HepG2 (cell line): ENCODE measurements at regions not wholly inside any gene's neighbourhood (a gene's known extent, or its start where the extent isn't known, plus 50 kb on each side); places are given as distances from the start of the nearest gene placed in this dataset.

Experiments used
- CEBPG ChIP-seq: IDR thresholded peaks from 2 replicates; pipeline ENCODE4 v1.6.1; 2016
- MEIS2 ChIP-seq: sonication (generic); formaldehyde crosslinking; IDR thresholded peaks from 2 replicates; pipeline ENCODE4 v1.9.0; 2021; ENCODE audit warnings: mild to moderate bottlenecking, missing genetic modification reagents
- MLLT10 ChIP-seq: sonication (generic); formaldehyde crosslinking; IDR thresholded peaks from 2 replicates; pipeline ENCODE4 v1.4.0; 2020; ENCODE audit warnings: missing genetic modification reagents
- SRF ChIP-seq: IDR thresholded peaks from 2 replicates; pipeline ENCODE4 v1.6.1; 2011; ENCODE audit warnings: mild to moderate bottlenecking, low read depth, low read length, moderate library complexity
- TCF12 ChIP-seq, 2 experiments: fragments of 450-650 bp in 1 of 2; sonication (generic) in 1 of 2; formaldehyde crosslinking in 1 of 2; IDR thresholded peaks; 2 replicates each; pipeline versions ENCODE4 v1.6.1 to v1.8.0; 2017 to 2022; ENCODE audit warnings: antibody characterized with exemption in 1 of 2, mild to moderate bottlenecking in 1 of 2, missing genetic modification reagents in 1 of 2, moderate library complexity in 1 of 2
- WIZ ChIP-seq: sonication (generic); formaldehyde crosslinking; IDR thresholded peaks from 2 replicates; pipeline ENCODE4 v1.5.1; 2020; ENCODE audit warnings: mild to moderate bottlenecking, missing genetic modification reagents
- TF ChIP-seq, protein P1 (sequence below): sonication (generic); formaldehyde crosslinking; IDR thresholded peaks from 2 replicates; pipeline ENCODE4 v1.4.0; 2020; ENCODE audit warnings: missing genetic modification reagents

DNA sequence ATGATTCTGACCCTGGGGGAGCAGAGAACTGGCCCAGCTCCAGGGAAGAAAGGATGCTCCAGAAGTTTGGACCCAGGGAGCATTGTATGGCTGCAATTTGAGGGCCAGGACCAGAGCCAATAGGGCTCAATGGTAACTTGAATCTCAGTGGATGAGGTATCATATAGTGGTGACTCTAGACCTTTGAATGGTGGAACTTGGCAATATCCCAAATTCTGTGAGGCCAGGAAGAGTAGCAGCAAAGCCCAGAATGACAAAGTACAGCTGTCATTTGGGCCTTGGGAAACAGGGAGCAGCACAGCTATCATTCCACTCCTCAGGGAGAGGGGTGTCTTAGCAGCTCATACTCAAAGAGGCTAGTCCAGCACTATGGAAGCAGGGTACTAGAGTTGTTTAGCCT, 332.9 kb upstream of the RBMS1 start:
- no peak for TF ChIP-seq MEIS2 (CRISPR knock-in tag)
- no peak for TF ChIP-seq SRF
- TF ChIP-seq, protein P1, sequence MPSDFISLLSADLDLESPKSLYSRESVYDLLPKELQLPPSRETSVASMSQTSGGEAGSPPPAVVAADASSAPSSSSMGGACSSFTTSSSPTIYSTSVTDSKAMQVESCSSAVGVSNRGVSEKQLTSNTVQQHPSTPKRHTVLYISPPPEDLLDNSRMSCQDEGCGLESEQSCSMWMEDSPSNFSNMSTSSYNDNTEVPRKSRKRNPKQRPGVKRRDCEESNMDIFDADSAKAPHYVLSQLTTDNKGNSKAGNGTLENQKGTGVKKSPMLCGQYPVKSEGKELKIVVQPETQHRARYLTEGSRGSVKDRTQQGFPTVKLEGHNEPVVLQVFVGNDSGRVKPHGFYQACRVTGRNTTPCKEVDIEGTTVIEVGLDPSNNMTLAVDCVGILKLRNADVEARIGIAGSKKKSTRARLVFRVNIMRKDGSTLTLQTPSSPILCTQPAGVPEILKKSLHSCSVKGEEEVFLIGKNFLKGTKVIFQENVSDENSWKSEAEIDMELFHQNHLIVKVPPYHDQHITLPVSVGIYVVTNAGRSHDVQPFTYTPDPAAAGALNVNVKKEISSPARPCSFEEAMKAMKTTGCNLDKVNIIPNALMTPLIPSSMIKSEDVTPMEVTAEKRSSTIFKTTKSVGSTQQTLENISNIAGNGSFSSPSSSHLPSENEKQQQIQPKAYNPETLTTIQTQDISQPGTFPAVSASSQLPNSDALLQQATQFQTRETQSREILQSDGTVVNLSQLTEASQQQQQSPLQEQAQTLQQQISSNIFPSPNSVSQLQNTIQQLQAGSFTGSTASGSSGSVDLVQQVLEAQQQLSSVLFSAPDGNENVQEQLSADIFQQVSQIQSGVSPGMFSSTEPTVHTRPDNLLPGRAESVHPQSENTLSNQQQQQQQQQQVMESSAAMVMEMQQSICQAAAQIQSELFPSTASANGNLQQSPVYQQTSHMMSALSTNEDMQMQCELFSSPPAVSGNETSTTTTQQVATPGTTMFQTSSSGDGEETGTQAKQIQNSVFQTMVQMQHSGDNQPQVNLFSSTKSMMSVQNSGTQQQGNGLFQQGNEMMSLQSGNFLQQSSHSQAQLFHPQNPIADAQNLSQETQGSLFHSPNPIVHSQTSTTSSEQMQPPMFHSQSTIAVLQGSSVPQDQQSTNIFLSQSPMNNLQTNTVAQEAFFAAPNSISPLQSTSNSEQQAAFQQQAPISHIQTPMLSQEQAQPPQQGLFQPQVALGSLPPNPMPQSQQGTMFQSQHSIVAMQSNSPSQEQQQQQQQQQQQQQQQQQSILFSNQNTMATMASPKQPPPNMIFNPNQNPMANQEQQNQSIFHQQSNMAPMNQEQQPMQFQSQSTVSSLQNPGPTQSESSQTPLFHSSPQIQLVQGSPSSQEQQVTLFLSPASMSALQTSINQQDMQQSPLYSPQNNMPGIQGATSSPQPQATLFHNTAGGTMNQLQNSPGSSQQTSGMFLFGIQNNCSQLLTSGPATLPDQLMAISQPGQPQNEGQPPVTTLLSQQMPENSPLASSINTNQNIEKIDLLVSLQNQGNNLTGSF, result no peak
- TF ChIP-seq TCF12 (IDR thresholded peaks at IDR 0.05), result no peak
- no peak for TF ChIP-seq TCF12 (CRISPR knock-in tag; IDR thresholded peaks at IDR 0.05)
- TF ChIP-seq CEBPG (CRISPR knock-in tag), result no peak
- no peak for TF ChIP-seq WIZ (CRISPR knock-in tag)
- TF ChIP-seq MLLT10, result no peak
